Stomach smooth muscle (tissue), 2 donors: ENCODE measurements at regions not wholly inside any gene's neighbourhood (a gene's known extent, or its start where the extent isn't known, plus 50 kb on each side); places are given as distances from the start of the nearest gene placed in this dataset.
"Not testable (repeated sequence)": the region's sequence is repeated elsewhere in the genome, so short reads cannot be mapped to it uniquely, and the experiment has no call there.

Source experiments
- H3K27ac ChIP-seq: one replicate; pipeline ENCODE4 v1.7.0; 2013; ENCODE audit warnings: mild to moderate bottlenecking, low read length, inconsistent platforms
- H3K27me3 ChIP-seq, 2 donors: one replicate each; pipeline ENCODE4 v1.7.0; 2013; ENCODE audit warnings: low read length in 2 of 2; ENCODE audit not compliant: insufficient read depth in 2 of 2, control insufficient read depth in 1 of 2
- H3K36me3 ChIP-seq, 2 donors: one replicate each; pipeline ENCODE4 v1.7.0; 2013; ENCODE audit warnings: low read length in 2 of 2; ENCODE audit not compliant: control insufficient read depth in 2 of 2, insufficient read depth in 2 of 2
- H3K4me1 ChIP-seq: one replicate; pipeline ENCODE4 v1.7.0; 2013; ENCODE audit warnings: low read length; ENCODE audit not compliant: control insufficient read depth, insufficient read depth
- H3K4me3 ChIP-seq, 2 donors: one replicate each; pipeline ENCODE4 v1.7.0; 2013; ENCODE audit warnings: low read length in 2 of 2
- H3K9ac ChIP-seq, 2 donors: one replicate each; pipeline ENCODE4 v1.7.0; 2013; ENCODE audit warnings: low read length in 2 of 2, mild to moderate bottlenecking in 1 of 2
- H3K9me3 ChIP-seq, 2 donors: one replicate each; pipeline ENCODE4 v1.7.0; 2013; ENCODE audit warnings: low read length in 2 of 2; ENCODE audit not compliant: control insufficient read depth in 2 of 2
- donor health status: healthy.
- donor health status: Pancreatic carcinoma.

DNA sequence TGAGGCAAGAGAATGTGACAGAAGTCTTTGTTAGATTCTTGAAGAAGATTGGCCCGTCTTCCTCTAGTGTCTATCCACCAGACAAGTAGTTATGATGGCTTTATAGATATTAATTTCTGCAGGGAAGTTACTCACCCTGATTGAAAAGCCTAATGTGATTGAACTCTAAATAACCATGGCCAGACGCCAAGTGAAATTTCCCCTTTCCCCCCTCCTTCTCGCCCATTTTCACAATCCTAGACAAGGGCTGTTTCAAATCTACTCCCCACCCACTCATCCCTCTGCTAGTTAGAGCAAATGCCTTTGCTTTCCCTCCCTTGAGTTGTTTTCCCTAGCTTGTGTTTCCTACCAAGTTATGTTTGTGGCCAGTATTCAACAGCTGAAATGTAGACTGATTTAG is 182.5 kb downstream of the TMEM167A start:
- no peaks in the 10 kb centered on the region for H3K4me1 ChIP-seq
- no peak overlapping the region for H3K27ac ChIP-seq
- H3K9ac ChIP-seq: no peak overlapping the region
- H3K9me3 ChIP-seq: no peaks in the 10 kb centered on the region
- H3K27me3 ChIP-seq: no peaks in the 10 kb centered on the region
- no peaks in the 10 kb centered on the region for H3K36me3 ChIP-seq
- no peak overlapping the region for H3K4me3 ChIP-seq

DNA sequence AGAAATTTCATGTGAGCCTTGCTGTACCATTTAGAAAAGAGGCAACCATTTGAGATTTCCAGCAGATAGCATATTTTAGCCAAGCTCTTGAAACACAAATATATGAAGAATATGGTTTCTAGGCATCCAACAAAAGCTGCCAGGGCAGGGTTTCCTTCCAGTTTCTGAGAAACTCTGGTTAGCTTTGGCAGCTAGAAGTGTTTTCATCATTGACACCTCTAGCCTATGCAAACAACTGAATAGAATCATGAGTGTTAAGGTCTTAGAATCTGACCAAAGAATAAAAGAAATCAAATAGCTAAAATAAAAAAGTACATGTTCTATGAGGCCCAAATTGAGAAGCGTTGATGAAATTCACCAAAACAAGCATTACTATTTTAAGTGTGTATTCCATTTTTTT is 188.1 kb downstream of the TMEM167A start:
- H3K27ac ChIP-seq: no peak overlapping the region
- H3K9me3 ChIP-seq: no peaks in the 10 kb centered on the region
- no peak overlapping the region for H3K4me3 ChIP-seq
- H3K36me3 ChIP-seq: no peaks in the 10 kb centered on the region
- no peaks in the 10 kb centered on the region for H3K27me3 ChIP-seq
- H3K4me1 ChIP-seq: no peaks in the 10 kb centered on the region
- no peak overlapping the region for H3K9ac ChIP-seq

DNA sequence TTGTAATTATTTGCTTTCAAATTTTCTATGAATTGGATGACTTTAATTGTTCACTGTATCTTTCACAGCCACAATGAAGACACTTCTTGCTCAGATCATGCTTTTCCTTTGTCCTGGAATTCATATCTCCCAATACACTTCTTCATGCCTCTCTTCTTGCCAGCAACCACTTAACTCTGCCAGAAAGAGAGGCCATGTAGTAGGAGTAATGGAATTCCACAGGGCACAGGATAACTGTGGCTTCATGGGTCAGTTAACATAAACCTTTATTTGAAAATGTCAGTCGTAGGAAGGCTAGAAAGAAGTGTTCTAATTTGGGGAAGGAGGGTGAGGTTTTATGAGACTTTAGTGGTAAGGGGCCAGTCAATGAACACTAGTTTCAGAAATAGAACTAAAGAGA is 190.3 kb downstream of the TMEM167A start:
- Histone ChIP-seq H3K4me3 (no peak overlapping the region), H3K9me3 (no peaks in the 10 kb centered on the region), H3K27me3 (no peaks in the 10 kb centered on the region), H3K9ac (no peak overlapping the region), H3K27ac (no peak overlapping the region), H3K4me1 (no peaks in the 10 kb centered on the region), H3K36me3 (no peaks in the 10 kb centered on the region)

DNA sequence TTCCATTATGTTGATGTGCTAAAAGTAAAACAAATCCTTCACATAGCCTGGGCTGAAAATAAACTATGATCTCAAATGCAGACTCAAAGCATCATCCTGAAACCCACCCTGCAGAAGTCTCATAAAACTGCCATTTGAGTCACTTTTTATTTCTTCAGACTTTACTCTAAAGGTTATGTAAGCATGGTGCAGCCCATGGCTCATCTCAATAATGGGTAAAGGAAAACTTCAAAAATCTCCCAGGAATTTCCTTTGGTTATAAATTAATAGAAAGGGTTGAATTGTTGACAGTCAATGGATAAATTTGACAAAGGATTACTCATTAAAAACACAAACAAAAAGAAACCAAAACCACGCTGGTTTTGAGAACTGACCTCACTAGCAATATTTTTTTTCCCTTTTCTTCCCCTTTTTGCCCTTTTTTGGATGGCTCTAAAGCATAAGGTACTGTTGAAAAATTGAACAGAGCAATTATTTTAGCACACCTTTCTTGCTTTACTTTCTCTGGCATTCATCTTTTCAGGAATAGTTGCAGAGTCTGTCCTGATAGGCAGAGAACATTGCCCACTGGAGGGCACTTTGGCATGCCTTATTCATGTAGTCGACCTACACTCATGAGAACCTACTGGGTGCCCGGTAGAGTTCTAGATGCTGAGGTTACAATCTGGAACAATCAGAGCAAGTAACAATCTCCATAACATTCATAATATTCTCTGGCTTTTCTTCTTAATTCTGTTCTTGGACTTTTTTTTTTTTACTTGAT is 191.4 kb downstream of the TMEM167A start:
- Histone ChIP-seq H3K27ac (no peak overlapping the region), H3K9me3 (peaks cover 0 to 4% of the 10 kb centered on the region in 2 donors)

DNA sequence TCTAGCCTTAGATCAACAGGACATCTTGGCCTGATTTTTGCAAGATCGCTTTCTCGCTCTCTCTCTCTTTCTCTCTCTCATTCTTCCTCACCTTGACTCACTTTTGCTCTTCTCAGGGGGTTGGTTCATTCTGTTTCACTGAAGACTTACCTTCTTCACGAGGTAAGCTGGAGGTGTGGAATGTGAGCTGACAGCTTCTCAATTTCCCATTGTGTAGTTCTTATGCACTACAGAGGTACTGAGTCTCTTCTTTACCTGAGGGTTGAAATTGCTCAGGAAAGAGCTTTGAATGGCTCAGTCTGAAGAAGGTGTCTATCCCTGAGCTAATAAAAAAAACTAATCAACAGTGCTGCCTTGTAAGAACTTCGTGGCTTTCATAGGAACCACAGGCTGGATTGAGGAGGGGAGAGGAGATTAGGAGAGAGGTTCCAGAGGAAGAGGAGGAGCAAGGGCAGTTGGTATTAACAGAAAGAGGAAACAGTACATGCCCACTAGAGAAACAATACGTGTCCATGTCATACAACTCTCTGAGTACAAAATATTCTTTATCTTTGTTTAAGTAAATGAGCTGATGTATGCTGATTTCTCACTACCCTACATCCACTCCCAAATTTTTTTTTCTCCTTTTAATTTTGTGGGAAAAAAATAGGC is 192.2 kb downstream of the TMEM167A start:
- no peak overlapping the region for H3K9ac ChIP-seq
- no peaks in the 10 kb centered on the region for H3K4me1 ChIP-seq
- H3K27me3 ChIP-seq: no peaks in the 10 kb centered on the region
- peaks cover 0 to 8% of the 10 kb centered on the region in 2 donors for H3K9me3 ChIP-seq
- no peak overlapping the region for H3K4me3 ChIP-seq
- H3K36me3 ChIP-seq: no peaks in the 10 kb centered on the region
- H3K27ac ChIP-seq: no peak overlapping the region

More for the DNA sequence above, 191.4 kb downstream of the TMEM167A start:
- Histone ChIP-seq H3K27me3 (no peaks in the 10 kb centered on the region), H3K9ac (no peak overlapping the region), H3K4me3 (no peak overlapping the region), H3K36me3 (no peaks in the 10 kb centered on the region), H3K4me1 (no peaks in the 10 kb centered on the region)

DNA sequence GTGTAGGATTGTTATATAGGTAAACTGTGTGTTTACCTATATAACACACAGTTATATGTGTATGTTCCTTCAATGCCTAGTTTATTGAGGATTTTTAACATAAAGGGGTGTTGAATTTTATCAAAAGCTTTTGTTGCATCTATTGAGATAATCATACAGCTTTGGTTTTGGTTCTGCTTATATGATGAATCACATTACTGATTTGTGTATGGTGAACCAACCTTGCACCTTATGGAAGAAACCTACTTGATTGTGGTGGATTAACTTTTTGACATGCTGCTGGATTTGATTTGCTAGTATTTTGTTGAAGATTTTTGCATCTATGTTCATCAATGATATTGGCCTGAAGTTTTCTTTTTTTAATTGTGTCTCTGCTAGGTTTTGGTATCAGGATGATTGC is 194.9 kb downstream of the TMEM167A start:
- H3K27ac ChIP-seq: no peak overlapping the region
- no peak overlapping the region for H3K4me3 ChIP-seq
- H3K4me1 ChIP-seq: no peaks in the 10 kb centered on the region
- no peaks in the 10 kb centered on the region for H3K27me3 ChIP-seq
- peaks cover 10 to 13% of the 10 kb centered on the region in 2 donors for H3K9me3 ChIP-seq
- H3K9ac ChIP-seq: no peak overlapping the region
- H3K36me3 ChIP-seq: no peaks in the 10 kb centered on the region

DNA sequence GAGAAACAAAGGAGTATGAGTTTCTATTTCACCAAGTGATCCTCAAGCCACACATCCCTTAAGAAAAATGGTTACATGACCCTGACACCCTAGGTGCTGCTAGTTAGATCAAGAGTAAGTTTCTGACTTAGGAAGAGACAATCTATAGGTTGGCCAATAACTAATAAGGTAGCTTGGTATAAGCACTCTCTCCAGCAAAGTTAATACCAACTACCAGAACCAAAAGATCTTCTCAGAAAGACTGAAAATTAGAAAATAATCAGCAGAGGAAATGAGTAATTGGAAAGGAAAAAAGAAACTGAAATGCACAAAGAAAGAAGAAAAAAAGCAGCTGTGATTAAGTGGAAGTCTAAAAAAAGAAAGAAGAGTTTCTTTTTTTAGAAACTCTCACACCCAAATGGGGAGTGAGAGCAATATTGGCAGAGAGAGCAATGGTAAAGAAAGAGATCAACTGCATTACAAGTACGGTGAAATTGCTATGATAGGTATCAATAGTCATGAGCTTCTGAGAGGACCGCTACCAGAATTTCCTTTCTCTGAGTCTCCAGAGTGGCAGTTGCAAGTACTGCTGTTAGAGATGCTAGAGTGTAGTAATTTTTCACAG is 195.5 kb downstream of the TMEM167A start:
- H3K36me3 ChIP-seq: no peaks in the 10 kb centered on the region
- H3K9me3 ChIP-seq: peaks cover 11 to 13% of the 10 kb centered on the region in 2 donors
- no peak overlapping the region for H3K4me3 ChIP-seq
- no peaks in the 10 kb centered on the region for H3K4me1 ChIP-seq
- no peak overlapping the region for H3K27ac ChIP-seq
- H3K9ac ChIP-seq: no peak overlapping the region
- H3K27me3 ChIP-seq: no peaks in the 10 kb centered on the region

DNA sequence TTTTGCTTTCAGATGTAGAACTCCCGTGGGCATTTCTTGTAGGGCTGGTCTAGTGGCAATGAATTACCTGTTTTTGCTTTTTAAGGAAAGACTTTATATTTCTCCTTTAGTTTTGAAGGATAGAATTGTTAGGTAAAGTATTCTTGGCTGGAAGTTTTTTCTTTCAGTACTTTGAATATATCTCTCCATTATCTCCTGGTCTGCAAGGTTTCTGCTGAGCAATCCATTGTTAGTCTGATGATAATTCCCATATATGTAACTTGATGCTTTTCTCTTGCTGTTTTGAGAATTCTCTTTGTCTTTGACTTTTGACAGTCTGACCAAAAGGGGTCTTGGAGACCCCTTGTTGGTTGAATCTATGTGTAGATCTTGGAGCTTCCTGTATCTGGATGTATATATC is 198.1 kb downstream of the TMEM167A start:
- Histone ChIP-seq H3K27me3 (no peaks in the 10 kb centered on the region), H3K4me1 (no peaks in the 10 kb centered on the region), H3K36me3 (no peaks in the 10 kb centered on the region), H3K9me3 (peaks cover 11 to 13% of the 10 kb centered on the region in 2 donors), H3K9ac (no peak overlapping the region), H3K27ac (no peak overlapping the region), H3K4me3 (no peak overlapping the region)

DNA sequence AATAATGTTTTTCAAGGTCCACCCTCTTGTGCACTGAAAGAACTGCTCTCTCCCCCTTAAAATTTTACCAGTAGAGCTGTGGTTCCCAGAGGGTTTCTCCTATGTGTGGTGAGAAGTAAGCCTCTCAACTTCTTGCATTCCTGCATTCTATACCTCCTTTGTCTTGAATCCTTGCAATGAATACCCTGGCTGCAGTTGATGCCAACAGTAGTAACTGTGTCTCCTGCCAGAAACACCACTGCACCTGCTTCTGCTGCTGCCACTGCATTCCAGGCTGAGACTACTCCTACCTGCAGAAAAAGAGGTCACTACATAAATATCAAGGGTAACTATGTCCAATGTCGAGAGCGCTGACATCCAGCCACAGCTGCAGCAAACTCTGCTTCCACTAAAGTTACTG is 203.7 kb downstream of the TMEM167A start:
- Histone ChIP-seq H3K27ac (no peak overlapping the region), H3K4me3 (no peak overlapping the region), H3K27me3 (no peaks in the 10 kb centered on the region), H3K4me1 (no peaks in the 10 kb centered on the region), H3K9ac (no peak overlapping the region), H3K36me3 (no peaks in the 10 kb centered on the region), H3K9me3 (peaks cover 0 to 3% of the 10 kb centered on the region in 2 donors)

DNA sequence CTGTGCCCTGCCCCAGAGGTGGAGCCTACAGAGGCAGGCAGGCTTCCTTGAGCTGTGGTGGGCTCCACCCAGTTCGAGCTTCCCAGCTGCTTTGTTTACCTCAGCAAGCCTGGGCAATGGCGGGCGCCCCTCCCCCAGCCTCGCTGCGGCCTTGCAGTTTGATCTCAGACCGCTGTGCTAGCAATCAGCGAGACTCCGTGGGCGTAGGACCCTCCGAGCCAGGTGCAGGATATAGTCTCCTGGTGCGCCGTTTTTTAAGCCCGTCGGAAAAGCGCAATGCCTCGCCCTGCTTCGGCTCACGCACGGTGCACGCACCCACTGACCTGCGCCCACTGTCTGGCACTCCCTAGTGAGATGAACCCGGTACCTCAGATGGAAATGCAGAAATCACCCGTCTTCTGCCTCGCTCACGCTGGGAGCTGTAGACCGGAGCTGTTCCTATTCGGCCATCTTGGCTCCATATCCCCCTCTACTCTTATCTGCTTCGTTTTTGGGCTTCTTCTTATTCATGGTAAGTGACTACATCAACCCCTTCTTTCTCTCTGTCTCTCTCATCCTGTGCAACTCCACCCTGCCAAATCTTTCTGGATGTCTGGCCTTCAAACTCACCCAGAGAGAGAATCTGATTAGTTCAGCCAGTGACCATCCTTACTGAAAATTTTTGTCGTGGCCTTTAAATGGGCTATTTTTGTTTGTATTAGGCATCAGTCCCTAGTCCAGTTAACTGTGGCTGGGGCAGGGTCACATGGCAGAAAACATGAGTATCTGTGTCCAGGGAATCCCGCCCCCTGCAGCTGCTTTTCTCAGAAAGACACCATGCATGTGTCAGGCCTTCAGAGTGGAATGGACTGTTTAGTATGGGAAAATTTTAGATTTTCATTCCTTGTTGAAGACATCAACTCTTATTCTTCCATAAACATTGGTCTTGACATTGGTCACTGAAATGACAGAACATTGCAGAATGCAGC is 204.6 kb downstream of the TMEM167A start:
- not testable (repeated sequence) for H3K36me3 ChIP-seq, H3K4me3 ChIP-seq, H3K9ac ChIP-seq, H3K27me3 ChIP-seq, H3K27ac ChIP-seq, H3K4me1 ChIP-seq, H3K9me3 ChIP-seq
